ENCODE measurements at regions not wholly inside any gene's neighbourhood (a gene's known extent, or its start where the extent isn't known, plus 50 kb on each side); places are given as distances from the start of the nearest gene placed in this dataset.

DNA sequence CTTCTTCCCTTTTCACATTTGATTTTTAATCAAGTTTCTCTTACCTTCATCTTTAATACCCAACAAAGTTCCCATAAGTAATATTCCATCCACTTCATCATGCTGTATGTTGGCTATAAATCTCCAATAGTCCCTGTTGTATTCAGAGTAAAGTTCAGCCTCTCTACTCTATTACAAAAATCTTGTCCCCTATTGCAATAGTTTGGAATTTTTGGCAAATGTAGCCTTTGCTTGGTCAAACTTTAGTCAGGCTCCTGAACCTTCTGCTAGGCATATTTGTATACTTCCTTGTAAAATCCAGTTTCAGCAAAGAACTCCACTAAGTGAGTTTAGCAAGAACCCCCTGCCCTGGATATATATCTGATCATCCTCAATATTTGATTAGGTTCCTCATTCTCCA, 54.0 kb upstream of the PACRGL start:
- TF ChIP-seq, protein P1, sequence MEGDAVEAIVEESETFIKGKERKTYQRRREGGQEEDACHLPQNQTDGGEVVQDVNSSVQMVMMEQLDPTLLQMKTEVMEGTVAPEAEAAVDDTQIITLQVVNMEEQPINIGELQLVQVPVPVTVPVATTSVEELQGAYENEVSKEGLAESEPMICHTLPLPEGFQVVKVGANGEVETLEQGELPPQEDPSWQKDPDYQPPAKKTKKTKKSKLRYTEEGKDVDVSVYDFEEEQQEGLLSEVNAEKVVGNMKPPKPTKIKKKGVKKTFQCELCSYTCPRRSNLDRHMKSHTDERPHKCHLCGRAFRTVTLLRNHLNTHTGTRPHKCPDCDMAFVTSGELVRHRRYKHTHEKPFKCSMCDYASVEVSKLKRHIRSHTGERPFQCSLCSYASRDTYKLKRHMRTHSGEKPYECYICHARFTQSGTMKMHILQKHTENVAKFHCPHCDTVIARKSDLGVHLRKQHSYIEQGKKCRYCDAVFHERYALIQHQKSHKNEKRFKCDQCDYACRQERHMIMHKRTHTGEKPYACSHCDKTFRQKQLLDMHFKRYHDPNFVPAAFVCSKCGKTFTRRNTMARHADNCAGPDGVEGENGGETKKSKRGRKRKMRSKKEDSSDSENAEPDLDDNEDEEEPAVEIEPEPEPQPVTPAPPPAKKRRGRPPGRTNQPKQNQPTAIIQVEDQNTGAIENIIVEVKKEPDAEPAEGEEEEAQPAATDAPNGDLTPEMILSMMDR (IDR thresholded peaks at IDR 0.05; ENCODE audit: low read depth, low read length, missing control alignments): no peak
- H3K27me3 ChIP-seq (replicated peaks): no peaks in the 10 kb centered on the region
- H3K27ac ChIP-seq: no peak overlapping the region
- H3K36me3 ChIP-seq (replicated peaks): no peaks in the 10 kb centered on the region
- in situ Hi-C loops (cut with HindIII; ENCODE audit: low pct_ligation_motif_present, low sequenced_read_pairs): no loop called here
- no peak overlapping the region for H3K4me3 ChIP-seq (ENCODE audit: low read depth, low read length)
- no peak for DNase-seq

Data from brain microvascular endothelial cell (primary cell).